Brain microvascular endothelial cell (primary cell): ENCODE measurements at regions not wholly inside any gene's neighbourhood (a gene's known extent, or its start where the extent isn't known, plus 50 kb on each side); places are given as distances from the start of the nearest gene placed in this dataset.

ENCODE experiments used
- DNase-seq: peaks from one replicate; pipeline ENCODE4 v3.0.0-alpha.2; 2020
- H3K27ac ChIP-seq: fragments of 250-450 bp; sonication (Bioruptor Pico); 2 replicates; pipeline ENCODE4 v1.5.1; 2020; ENCODE audit warnings: mild to moderate bottlenecking, moderate library complexity
- H3K27me3 ChIP-seq: fragments of 250-450 bp; sonication (Bioruptor Pico); replicated peaks from 2 replicates; pipeline ENCODE4 v1.5.1; 2020; ENCODE audit warnings: mild to moderate bottlenecking
- H3K36me3 ChIP-seq: fragments of 250-450 bp; sonication (Bioruptor Pico); replicated peaks from 2 replicates; pipeline ENCODE4 v1.5.1; 2020; ENCODE audit warnings: mild to moderate bottlenecking
- H3K4me3 ChIP-seq: 2 replicates; pipeline ENCODE4 v1.5.1; 2011; ENCODE audit warnings: low read depth, mild to moderate bottlenecking, control low read depth, low read length, moderate library complexity
- CTCF ChIP-seq: IDR thresholded peaks from 2 replicates; pipeline ENCODE4 v1.5.1; 2011; ENCODE audit warnings: low read depth, mild to moderate bottlenecking, moderate library complexity, low read length, control low read depth, inconsistent platforms; ENCODE audit errors: missing control alignments
- in situ Hi-C: cut with HindIII; loops from 2 replicates; pipeline ENCODE4 v1.10.0; 2017; ENCODE audit warnings: low sequenced_read_pairs, low pct_ligation_motif_present

DNA sequence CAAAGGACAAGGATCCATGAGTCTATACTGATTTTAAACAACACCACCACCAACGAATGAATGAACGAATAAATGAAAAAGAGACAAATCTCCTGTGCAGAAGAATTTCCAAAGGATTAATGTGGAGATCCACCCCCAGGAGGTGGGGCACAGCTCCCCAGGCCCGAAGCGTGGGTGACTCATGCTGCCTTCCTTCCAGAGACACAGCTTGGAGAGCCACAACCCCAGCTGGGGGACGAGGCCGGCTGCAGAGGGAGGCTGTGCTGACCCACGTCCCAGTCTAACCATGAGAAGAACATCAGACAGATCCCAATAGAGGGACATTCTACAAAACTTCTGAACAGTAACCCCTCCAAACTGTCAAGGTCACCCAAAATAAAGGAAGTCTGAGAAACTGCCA is 557.3 kb upstream of the SALL3 start:
- in situ Hi-C loops = no loop called here
- no peaks in the 10 kb centered on the region for H3K27me3 ChIP-seq
- no peak for TF ChIP-seq CTCF

DNA sequence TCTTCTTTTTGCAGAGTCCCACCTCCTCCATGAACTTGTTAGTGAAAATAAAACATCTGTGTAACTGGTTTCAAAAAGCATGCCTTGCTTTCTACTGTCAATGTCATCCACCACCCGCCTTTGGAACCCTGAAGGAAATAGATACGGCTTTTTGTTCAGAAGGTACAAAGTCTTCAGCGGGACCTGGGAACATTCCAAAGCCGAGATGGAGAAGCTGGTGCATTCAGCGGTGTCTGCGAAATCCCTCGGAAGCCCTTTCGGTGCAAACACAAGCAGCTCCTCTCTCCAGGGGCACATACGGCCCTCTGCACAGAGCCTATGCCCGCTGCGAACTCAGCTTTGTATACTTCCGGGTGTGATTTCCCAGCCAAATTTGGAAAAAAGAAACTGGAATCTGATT is 555.8 kb upstream of the SALL3 start:
- H3K36me3 ChIP-seq = no peaks in the 10 kb centered on the region
- no peak for TF ChIP-seq CTCF
- H3K27ac ChIP-seq = no peak overlapping the region
- H3K4me3 ChIP-seq = no peak overlapping the region
- DNase-seq = no peak
- no peaks in the 10 kb centered on the region for H3K27me3 ChIP-seq
- in situ Hi-C loops = no loop called here

More for the DNA sequence above, 557.3 kb upstream of the SALL3 start:
- H3K27ac ChIP-seq = no peak overlapping the region
- DNase-seq = no peak
- H3K36me3 ChIP-seq = no peaks in the 10 kb centered on the region
- no peak overlapping the region for H3K4me3 ChIP-seq

- no peak overlapping the region for H3K4me3 ChIP-seq
- no peak for DNase-seq
- H3K27me3 ChIP-seq = no peaks in the 10 kb centered on the region
- TF ChIP-seq CTCF = no peak
- in situ Hi-C loops = no loop called here
- no peak overlapping the region for H3K27ac ChIP-seq
- no peaks in the 10 kb centered on the region for H3K36me3 ChIP-seq
These were observed 555.1 kb upstream of the SALL3 start for GRCh38 chr18:78424403-78425018.

DNA sequence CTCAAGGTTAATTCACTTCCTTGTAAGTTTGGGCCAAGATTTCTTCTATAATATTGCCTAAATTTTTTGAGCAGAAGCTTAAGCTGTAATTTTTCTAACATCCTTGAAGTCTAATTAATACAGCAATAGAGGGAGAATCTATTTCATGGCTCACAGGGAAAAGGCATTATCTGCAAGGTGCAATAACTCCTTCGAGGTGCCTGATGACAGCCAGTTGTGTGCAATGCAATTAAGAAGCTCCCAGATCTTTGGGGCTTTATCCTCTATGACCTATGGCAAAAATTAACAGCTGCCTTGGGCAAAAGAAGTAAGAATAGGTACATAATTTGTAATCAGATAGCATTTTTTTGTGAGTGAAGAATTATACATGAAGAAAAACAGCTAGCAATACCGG is 554.6 kb upstream of the SALL3 start:
- Histone ChIP-seq H3K36me3 (no peaks in the 10 kb centered on the region), H3K27me3 (no peaks in the 10 kb centered on the region), H3K27ac (no peak overlapping the region), H3K4me3 (no peak overlapping the region)
- in situ Hi-C loops = no loop called here
- DNase-seq = no peak
- TF ChIP-seq CTCF = no peak

GRCh38 chr18:78427081-78427480 is 552.5 kb upstream of the SALL3 start:
- Histone ChIP-seq H3K27me3 (no peaks in the 10 kb centered on the region), H3K36me3 (no peaks in the 10 kb centered on the region), H3K27ac (no peak overlapping the region), H3K4me3 (no peak overlapping the region)
- no peak for TF ChIP-seq CTCF
- in situ Hi-C loops = no loop called here
- no peak for DNase-seq
